K562 (cell line): ENCODE measurements at regions not wholly inside any gene's neighbourhood (a gene's known extent, or its start where the extent isn't known, plus 50 kb on each side); places are given as distances from the start of the nearest gene placed in this dataset.

Source experiments
- ATAC-seq: fragments of 200-7000 bp; cut with Tn5 transposase; 3 replicates; pipeline ENCODE4 v1.9.1; 2020; ENCODE audit warnings: moderate library complexity
- BruUV-seq: library from RNA; stranded (reverse); fragments of 400-500 nt; replicated peaks from 2 replicates; lab custom pipeline; 2021; lab: Mats Ljungman, UMichigan
- CTCF ChIA-PET: fragments of 300-600 bp; formaldehyde crosslinking; extraction: SDS; loops from one replicate; lab custom pipeline; 2021; ENCODE audit warnings: low intra/inter-chr PET ratio; lab: Yijun Ruan, JAX
- POLR2A ChIA-PET: fragments of 300-600, 350-650 bp; sonication (Branson Sonifier 250); formaldehyde crosslinking; extraction: SDS; loops from one replicate; lab custom pipeline; 2021; ENCODE audit warnings: antibody characterized with exemption, inconsistent platforms; lab: Yijun Ruan, JAX
- DNase-seq, 4 experiments: peaks; one replicate each; pipeline versions ENCODE4 v3.0.0 to v3.0.0-alpha.2; 2011 to 2018; ENCODE audit warnings: low spot score in 3 of 4, mixed read lengths in 3 of 4; ENCODE audit errors: extremely low read depth in 1 of 4
- FAIRE-seq: peaks from 2 replicates; lab custom pipeline; 2011; peaks lifted over from hg19 to GRCh38; lab: Jason Lieb, UNC
- H2AFZ ChIP-seq: 2 replicates; pipeline ENCODE4 v1.6.0; 2011; ENCODE audit warnings: low read depth, low read length, control low read depth, inconsistent platforms
- H3K27ac ChIP-seq: fragments of 200-600 bp; 3 replicates; pipeline ENCODE4 v1.8.0; 2011; ENCODE audit warnings: low read depth, mild to moderate bottlenecking, control low read depth, inconsistent platforms, low read length, moderate library complexity, mixed read lengths; ENCODE audit errors: extremely low read depth
- H3K27me3 ChIP-seq, 2 experiments: fragments of 300-600 bp in 1 of 2; 2 replicates in 1 of 2; 3 replicates in 1 of 2; pipeline versions ENCODE4 v1.6.0 to v1.8.0; 2011; ENCODE audit warnings: inconsistent platforms in 2 of 2, low read length in 2 of 2, mild to moderate bottlenecking in 1 of 2, mixed read lengths in 1 of 2, moderate library complexity in 1 of 2; ENCODE audit not compliant: control insufficient read depth in 2 of 2, insufficient read depth in 2 of 2
- H3K36me3 ChIP-seq: fragments of 300-600 bp; 3 replicates; pipeline ENCODE4 v1.8.0; 2011; ENCODE audit warnings: mild to moderate bottlenecking, low read length, inconsistent platforms; ENCODE audit not compliant: control insufficient read depth, insufficient read depth
- H3K4me1 ChIP-seq, 2 experiments: fragments of 200-600 bp in 1 of 2; replicated peaks in 1 of 2; 2 replicates in 1 of 2; 3 replicates in 1 of 2; pipeline versions ENCODE4 v1.5.1 to v1.8.0; 2011; ENCODE audit warnings: inconsistent platforms in 2 of 2, low read length in 2 of 2, mild to moderate bottlenecking in 1 of 2, mixed read lengths in 1 of 2, moderate library complexity in 1 of 2; ENCODE audit not compliant: control insufficient read depth in 2 of 2, insufficient read depth in 2 of 2
- H3K4me2 ChIP-seq: 2 replicates; pipeline ENCODE4 v1.6.1; 2011; ENCODE audit warnings: low read length, control low read depth, inconsistent platforms, mixed read lengths; ENCODE audit not compliant: insufficient read depth
- H3K4me3 ChIP-seq: fragments of 200-600 bp; sonication (generic), shearing (Covaris generic); 2 replicates; pipeline ENCODE4 v1.5.1; 2016; ENCODE audit warnings: control low read depth, inconsistent platforms
- H3K79me2 ChIP-seq: fragments of 200-600 bp; 3 replicates; pipeline ENCODE4 v1.8.0; 2011; ENCODE audit warnings: low read length, inconsistent platforms; ENCODE audit not compliant: control insufficient read depth, insufficient read depth
- H3K9ac ChIP-seq, 2 experiments: 2 replicates each; pipeline versions ENCODE4 v1.6.0 to v1.6.1; 2011; ENCODE audit warnings: low read depth in 2 of 2, low read length in 2 of 2, control low read depth in 1 of 2, inconsistent platforms in 1 of 2, mild to moderate bottlenecking in 1 of 2, mixed read lengths in 1 of 2; ENCODE audit not compliant: insufficient read depth in 1 of 2
- H3K9me1 ChIP-seq: one replicate; pipeline ENCODE4 v1.6.0; 2011; ENCODE audit warnings: inconsistent platforms, mild to moderate bottlenecking, low read length, moderate library complexity; ENCODE audit not compliant: control insufficient read depth, insufficient read depth
- H3K9me3 ChIP-seq: replicated peaks from 2 replicates; pipeline ENCODE4 v1.5.1; 2011; ENCODE audit warnings: low read depth, low read length, inconsistent platforms; ENCODE audit not compliant: control insufficient read depth, insufficient read depth
- H4K20me1 ChIP-seq: replicated peaks from 2 replicates; pipeline ENCODE4 v1.6.1; 2011; ENCODE audit warnings: low read length, inconsistent platforms, mixed read lengths; ENCODE audit not compliant: control insufficient read depth, insufficient read depth
- HNRNPUL1 ChIP-seq: fragments of 200-400 bp; formaldehyde crosslinking; IDR thresholded peaks from 2 replicates; pipeline ENCODE4 v1.6.1; 2017; ENCODE audit warnings: low read length
- ZNF165 ChIP-seq: fragments of 250-450 bp; sonication (Bioruptor Pico); IDR thresholded peaks from 2 replicates; pipeline ENCODE4 v1.4.0; 2020; ENCODE audit warnings: borderline replicate concordance
- WGBS: fragments of 100-300 bp; shearing (Covaris generic); methylation state at CpG from one replicate; pipeline ENCODE4 v1.1.6; 2016; ENCODE audit warnings: low coverage, mixed read lengths; ENCODE audit not compliant: insufficient coverage; ENCODE audit errors: missing lambda C conversion rate; 5-methylcytosine and 5-hydroxymethylcytosine counted together
- in situ Hi-C: fragments of 300-500 bp; cut with MboI; formaldehyde crosslinking; loops from 4 replicates; pipeline ENCODE4 v1.15.0; 2018; ENCODE audit warnings: inconsistent platforms, mixed read lengths
- intact Hi-C: fragments of 100-400 bp; cut with micrococcal nuclease; formaldehyde crosslinking; loops from 2 replicates; pipeline ENCODE4 v1.14.2; 2022
- TF ChIP-seq, protein P1 (sequence below), 2 experiments: fragments of 150-350 bp in 1 of 2; IDR thresholded peaks; 2 replicates each; pipeline ENCODE4 v1.6.1; 2012 to 2016; ENCODE audit warnings: low read depth in 2 of 2, low read length in 2 of 2, mild to moderate bottlenecking in 1 of 2, moderate library complexity in 1 of 2
- TF ChIP-seq, protein P2 (sequence below): sonication (generic); formaldehyde crosslinking; IDR thresholded peaks from 2 replicates; pipeline ENCODE4 v1.8.0; 2022; ENCODE audit warnings: missing genetic modification reagents, mild to moderate bottlenecking, borderline replicate concordance
- TF ChIP-seq, protein P3 (sequence below): fragments of 250-450 bp; sonication (Bioruptor Pico); IDR thresholded peaks from 2 replicates; pipeline ENCODE4 v1.9.0; 2021; ENCODE audit warnings: mild to moderate bottlenecking, inconsistent platforms

DNA sequence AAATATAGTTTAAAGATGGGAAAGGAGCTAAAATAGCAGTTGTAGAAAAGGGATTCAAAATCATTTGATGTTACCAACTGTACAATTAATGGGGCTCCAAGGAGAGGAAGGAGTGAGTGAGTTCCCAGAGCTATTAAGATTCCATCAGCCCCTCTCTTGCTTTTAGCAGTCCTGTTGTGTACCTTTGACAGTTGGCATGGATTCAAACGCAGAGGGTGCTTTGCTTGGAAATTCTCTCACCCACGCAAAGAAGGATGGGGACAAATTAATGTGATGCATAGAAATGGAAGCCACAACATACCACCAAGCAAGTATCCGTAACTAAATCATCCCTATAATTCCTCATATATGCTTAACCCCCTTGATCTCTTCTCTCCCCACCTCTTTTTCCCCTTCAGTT, 461.3 kb downstream of the EBF1 start:
- no peaks in the 10 kb centered on the region for H3K4me1 ChIP-seq
- DNase-seq (no peak), ATAC-seq (no peak), FAIRE-seq (no peak)
- H3K4me2 ChIP-seq: no peak overlapping the region
- no peaks in the 10 kb centered on the region for H3K79me2 ChIP-seq
- H3K4me3 ChIP-seq: no peak overlapping the region
- CTCF ChIA-PET: no interaction called here
- BruUV-seq: no TSS peak
- no peaks in the 10 kb centered on the region for H4K20me1 ChIP-seq
- intact Hi-C loops: no loop called here
- POLR2A ChIA-PET: no interaction called here
- no peaks in the 10 kb centered on the region for H3K9me3 ChIP-seq
- H3K27ac ChIP-seq: no peak overlapping the region
- H3K27me3 ChIP-seq: no peaks in the 10 kb centered on the region
- WGBS: 0% methylated on average over 3 of the region's 3 CpGs
- no peak overlapping the region for H2AFZ ChIP-seq
- H3K9me1 ChIP-seq: no peaks in the 10 kb centered on the region
- TF ChIP-seq ZNF165: no peak
- TF ChIP-seq, protein P1, sequence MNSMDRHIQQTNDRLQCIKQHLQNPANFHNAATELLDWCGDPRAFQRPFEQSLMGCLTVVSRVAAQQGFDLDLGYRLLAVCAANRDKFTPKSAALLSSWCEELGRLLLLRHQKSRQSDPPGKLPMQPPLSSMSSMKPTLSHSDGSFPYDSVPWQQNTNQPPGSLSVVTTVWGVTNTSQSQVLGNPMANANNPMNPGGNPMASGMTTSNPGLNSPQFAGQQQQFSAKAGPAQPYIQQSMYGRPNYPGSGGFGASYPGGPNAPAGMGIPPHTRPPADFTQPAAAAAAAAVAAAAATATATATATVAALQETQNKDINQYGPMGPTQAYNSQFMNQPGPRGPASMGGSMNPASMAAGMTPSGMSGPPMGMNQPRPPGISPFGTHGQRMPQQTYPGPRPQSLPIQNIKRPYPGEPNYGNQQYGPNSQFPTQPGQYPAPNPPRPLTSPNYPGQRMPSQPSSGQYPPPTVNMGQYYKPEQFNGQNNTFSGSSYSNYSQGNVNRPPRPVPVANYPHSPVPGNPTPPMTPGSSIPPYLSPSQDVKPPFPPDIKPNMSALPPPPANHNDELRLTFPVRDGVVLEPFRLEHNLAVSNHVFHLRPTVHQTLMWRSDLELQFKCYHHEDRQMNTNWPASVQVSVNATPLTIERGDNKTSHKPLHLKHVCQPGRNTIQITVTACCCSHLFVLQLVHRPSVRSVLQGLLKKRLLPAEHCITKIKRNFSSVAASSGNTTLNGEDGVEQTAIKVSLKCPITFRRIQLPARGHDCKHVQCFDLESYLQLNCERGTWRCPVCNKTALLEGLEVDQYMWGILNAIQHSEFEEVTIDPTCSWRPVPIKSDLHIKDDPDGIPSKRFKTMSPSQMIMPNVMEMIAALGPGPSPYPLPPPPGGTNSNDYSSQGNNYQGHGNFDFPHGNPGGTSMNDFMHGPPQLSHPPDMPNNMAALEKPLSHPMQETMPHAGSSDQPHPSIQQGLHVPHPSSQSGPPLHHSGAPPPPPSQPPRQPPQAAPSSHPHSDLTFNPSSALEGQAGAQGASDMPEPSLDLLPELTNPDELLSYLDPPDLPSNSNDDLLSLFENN (IDR thresholded peaks at IDR 0.05; ENCODE audit: low read depth in 2 of 2, low read length in 2 of 2): no peak
- TF ChIP-seq, protein P2, sequence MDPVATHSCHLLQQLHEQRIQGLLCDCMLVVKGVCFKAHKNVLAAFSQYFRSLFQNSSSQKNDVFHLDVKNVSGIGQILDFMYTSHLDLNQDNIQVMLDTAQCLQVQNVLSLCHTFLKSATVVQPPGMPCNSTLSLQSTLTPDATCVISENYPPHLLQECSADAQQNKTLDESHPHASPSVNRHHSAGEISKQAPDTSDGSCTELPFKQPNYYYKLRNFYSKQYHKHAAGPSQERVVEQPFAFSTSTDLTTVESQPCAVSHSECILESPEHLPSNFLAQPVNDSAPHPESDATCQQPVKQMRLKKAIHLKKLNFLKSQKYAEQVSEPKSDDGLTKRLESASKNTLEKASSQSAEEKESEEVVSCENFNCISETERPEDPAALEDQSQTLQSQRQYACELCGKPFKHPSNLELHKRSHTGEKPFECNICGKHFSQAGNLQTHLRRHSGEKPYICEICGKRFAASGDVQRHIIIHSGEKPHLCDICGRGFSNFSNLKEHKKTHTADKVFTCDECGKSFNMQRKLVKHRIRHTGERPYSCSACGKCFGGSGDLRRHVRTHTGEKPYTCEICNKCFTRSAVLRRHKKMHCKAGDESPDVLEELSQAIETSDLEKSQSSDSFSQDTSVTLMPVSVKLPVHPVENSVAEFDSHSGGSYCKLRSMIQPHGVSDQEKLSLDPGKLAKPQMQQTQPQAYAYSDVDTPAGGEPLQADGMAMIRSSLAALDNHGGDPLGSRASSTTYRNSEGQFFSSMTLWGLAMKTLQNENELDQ (CRISPR knock-in tag): no peak
- TF ChIP-seq HNRNPUL1: no peak
- TF ChIP-seq, protein P3, sequence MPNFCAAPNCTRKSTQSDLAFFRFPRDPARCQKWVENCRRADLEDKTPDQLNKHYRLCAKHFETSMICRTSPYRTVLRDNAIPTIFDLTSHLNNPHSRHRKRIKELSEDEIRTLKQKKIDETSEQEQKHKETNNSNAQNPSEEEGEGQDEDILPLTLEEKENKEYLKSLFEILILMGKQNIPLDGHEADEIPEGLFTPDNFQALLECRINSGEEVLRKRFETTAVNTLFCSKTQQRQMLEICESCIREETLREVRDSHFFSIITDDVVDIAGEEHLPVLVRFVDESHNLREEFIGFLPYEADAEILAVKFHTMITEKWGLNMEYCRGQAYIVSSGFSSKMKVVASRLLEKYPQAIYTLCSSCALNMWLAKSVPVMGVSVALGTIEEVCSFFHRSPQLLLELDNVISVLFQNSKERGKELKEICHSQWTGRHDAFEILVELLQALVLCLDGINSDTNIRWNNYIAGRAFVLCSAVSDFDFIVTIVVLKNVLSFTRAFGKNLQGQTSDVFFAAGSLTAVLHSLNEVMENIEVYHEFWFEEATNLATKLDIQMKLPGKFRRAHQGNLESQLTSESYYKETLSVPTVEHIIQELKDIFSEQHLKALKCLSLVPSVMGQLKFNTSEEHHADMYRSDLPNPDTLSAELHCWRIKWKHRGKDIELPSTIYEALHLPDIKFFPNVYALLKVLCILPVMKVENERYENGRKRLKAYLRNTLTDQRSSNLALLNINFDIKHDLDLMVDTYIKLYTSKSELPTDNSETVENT (CRISPR knock-in tag): no peak
- TF ChIP-seq, all 486 proteins: peak for 0
- in situ Hi-C loops: no loop called here
- Histone ChIP-seq H3K36me3 (no peaks in the 10 kb centered on the region), H3K9ac (no peak overlapping the region)
